ENCODE measurements at regions not wholly inside any gene's neighbourhood (a gene's known extent, or its start where the extent isn't known, plus 50 kb on each side); places are given as distances from the start of the nearest gene placed in this dataset.

GRCh38 chr5:156126716-156127115 lies 200.2 kb upstream of the SGCD start:
- ChIA-PET POLR2A (no interaction called here), CTCF (no interaction called here)
- Mint-ChIP-seq H3K27me3 (no peaks in the 10 kb centered on the region), H3K27ac (no peak overlapping the region), H3K9me3 (no peaks in the 10 kb centered on the region), H3K4me3 (no peak overlapping the region), H3K36me3 (ENCODE audit: low read depth) (no peaks in the 10 kb centered on the region), H3K4me1 (no peaks in the 10 kb centered on the region)
- no peak for DNase-seq

DNA sequence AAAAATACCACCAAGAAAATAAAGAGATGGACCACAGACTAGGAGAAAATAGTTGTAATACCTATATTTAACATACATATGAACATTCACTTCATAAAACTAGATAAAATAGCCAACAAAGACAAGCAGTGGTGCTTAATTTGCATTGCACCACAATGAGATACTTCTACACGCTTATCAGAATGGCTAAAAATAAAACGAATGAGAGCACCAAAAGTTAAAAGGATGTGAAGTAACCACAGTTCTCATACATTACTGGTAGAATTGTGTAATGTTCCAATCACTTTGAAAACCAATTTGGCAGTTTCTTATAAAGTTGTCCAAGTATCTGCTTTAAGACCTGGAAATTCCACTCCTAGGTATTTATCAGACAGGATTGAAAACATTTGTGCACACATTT lies 198.9 kb upstream of the SGCD start:
- POLR2A ChIA-PET: no interaction called here
- Mint-ChIP-seq H3K36me3 (ENCODE audit: low read depth) (no peaks in the 10 kb centered on the region), H3K4me3 (no peak overlapping the region), H3K9me3 (no peaks in the 10 kb centered on the region), H3K4me1 (no peaks in the 10 kb centered on the region), H3K27ac (no peak overlapping the region), H3K27me3 (no peaks in the 10 kb centered on the region)
- CTCF ChIA-PET: no interaction called here
- no peak for DNase-seq

DNA sequence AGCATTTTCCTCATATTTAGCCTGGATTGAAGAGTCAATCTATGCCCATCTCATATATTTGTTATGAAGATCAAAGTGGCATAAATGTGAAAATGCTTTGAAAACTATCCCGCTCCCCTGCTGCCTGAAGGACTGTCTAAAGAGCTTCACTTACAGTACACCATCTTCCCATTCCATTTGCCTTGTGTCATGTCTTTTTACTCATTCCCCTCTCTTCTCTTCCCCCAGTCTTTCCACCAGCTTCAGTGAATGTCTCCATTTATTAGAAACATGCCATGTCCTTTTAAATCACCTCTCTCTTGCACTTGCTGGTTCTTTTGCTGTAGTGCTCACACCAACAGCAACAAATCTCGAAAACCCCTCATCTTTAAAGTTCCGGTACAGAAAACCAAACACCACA lies 192.7 kb upstream of the SGCD start:
- H3K4me3 Mint-ChIP-seq: no peak overlapping the region
- H3K36me3 Mint-ChIP-seq (ENCODE audit: low read depth): no peaks in the 10 kb centered on the region
- DNase-seq: no peak
- POLR2A ChIA-PET: no interaction called here
- H3K9me3 Mint-ChIP-seq: no peaks in the 10 kb centered on the region
- H3K27ac Mint-ChIP-seq: no peak overlapping the region
- no peaks in the 10 kb centered on the region for H3K4me1 Mint-ChIP-seq
- CTCF ChIA-PET: no interaction called here
- no peaks in the 10 kb centered on the region for H3K27me3 Mint-ChIP-seq

DNA sequence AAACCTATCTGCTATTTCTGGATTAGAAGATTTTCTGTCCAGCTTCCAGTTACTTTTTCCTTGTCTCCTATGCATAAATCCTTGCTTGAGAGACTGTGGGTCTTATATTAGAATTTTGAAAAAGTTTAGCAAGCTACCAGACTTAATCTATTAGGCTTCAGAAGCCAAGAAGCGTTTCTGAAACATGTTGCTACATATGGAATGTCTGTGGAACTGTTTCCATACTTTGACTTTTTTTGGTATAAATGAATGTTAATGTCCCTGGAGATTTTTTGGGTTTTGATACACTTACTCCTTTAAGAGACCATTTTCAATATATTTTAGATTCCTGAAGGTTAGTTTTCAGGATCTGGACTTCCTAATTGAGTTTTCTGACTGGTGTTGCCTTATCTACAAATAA lies 191.4 kb upstream of the SGCD start:
- Mint-ChIP-seq H3K4me3 (no peak overlapping the region), H3K36me3 (ENCODE audit: low read depth) (no peaks in the 10 kb centered on the region), H3K27me3 (no peaks in the 10 kb centered on the region), H3K4me1 (no peaks in the 10 kb centered on the region), H3K9me3 (no peaks in the 10 kb centered on the region), H3K27ac (no peak overlapping the region)
- ChIA-PET POLR2A (no interaction called here), CTCF (no interaction called here)
- no peak for DNase-seq

DNA sequence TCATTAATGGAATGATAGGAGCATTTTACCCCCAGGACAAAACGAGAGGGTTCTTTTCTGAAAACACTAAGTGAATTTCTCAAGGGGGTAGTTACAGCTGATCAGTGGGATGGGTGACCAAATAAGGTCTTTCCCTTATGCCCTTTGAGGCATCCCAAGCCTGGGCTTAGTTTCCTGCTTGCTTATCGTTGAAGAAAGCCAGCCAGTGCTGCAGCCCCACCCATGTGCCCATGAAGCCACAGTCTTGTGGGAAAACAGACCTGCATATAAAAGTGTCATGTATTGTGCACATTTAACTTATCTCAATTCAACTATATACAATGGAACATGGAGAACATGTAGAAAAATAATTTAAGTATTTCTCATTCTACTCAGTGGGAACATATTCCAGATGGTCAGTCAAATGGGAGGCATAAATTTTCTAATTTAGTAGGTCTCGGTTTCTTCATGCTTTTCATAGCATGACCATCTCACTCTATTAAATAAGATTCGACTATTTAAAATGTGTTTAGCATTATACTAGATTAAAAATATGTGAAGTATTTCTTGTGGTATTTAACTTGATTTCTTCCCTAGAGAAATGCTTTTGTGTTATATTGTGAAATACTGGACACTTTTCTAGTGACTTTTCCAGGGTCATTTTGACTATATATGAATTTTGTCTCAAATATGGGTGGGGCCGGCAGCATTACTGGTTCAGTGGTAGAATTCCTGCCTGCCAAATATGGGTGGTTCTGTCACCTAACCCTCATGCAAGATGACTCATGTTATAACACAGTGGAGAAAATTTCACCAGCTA lies 189.7 kb upstream of the SGCD start:
- no peak overlapping the region for H3K4me3 Mint-ChIP-seq
- H3K9me3 Mint-ChIP-seq: no peaks in the 10 kb centered on the region
- no peaks in the 10 kb centered on the region for H3K4me1 Mint-ChIP-seq
- H3K27ac Mint-ChIP-seq: no peak overlapping the region
- H3K27me3 Mint-ChIP-seq: no peaks in the 10 kb centered on the region
- DNase-seq: no peak
- no peaks in the 10 kb centered on the region for H3K36me3 Mint-ChIP-seq (ENCODE audit: low read depth)
- CTCF ChIA-PET: no interaction called here
- POLR2A ChIA-PET: no interaction called here

- ChIA-PET POLR2A (no interaction called here), CTCF (no interaction called here)
- no peak overlapping the region for H3K4me3 Mint-ChIP-seq
- no peaks in the 10 kb centered on the region for H3K27me3 Mint-ChIP-seq
- no peak for DNase-seq
- H3K27ac Mint-ChIP-seq: no peak overlapping the region
- no peaks in the 10 kb centered on the region for H3K4me1 Mint-ChIP-seq
- H3K36me3 Mint-ChIP-seq (ENCODE audit: low read depth): no peaks in the 10 kb centered on the region
- no peaks in the 10 kb centered on the region for H3K9me3 Mint-ChIP-seq
These were observed 184.1 kb upstream of the SGCD start for GRCh38 chr5:156142867-156143266.

DNA sequence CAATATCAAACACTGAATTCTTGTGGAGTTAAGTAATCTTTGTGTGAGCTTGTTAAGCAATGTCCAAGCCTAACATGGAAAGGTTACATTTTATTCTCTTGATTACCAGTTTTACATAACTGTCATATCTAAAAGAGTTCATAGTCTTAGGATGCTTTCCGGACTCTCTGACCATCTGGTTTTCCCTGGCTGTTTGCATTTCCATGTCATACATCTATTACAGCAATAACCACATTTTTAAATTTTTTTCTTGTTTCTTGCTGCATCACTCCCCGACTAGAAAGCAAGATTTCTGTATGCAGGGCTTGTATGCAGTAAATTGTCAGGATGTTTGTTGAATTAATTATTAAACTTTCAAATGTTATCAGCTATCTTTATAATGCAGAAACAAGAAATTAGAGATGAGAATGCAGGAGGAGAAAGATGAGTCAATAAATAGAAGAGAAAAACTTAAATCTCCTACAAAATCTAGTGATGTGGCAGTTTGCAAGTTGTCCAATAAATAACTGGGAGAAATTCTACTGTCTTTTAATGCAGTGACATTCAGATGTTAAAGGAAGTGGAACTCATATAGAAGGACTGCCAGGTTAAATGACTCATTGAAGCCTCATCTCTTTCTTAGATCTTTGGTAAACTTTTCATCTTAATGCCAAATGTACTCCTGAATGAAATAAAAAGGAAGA lies 179.6 kb upstream of the SGCD start:
- Mint-ChIP-seq H3K4me3 (no peak overlapping the region), H3K27me3 (no peaks in the 10 kb centered on the region), H3K4me1 (no peaks in the 10 kb centered on the region), H3K36me3 (ENCODE audit: low read depth) (no peaks in the 10 kb centered on the region), H3K27ac (no peak overlapping the region), H3K9me3 (no peaks in the 10 kb centered on the region)
- POLR2A ChIA-PET: no interaction called here
- no peak for DNase-seq
- CTCF ChIA-PET: no interaction called here

GRCh38 chr5:156147944-156148285 lies 179.0 kb upstream of the SGCD start:
- ChIA-PET CTCF (no interaction called here), POLR2A (no interaction called here)
- no peaks in the 10 kb centered on the region for H3K27me3 Mint-ChIP-seq
- no peaks in the 10 kb centered on the region for H3K9me3 Mint-ChIP-seq
- no peak overlapping the region for H3K27ac Mint-ChIP-seq
- no peak overlapping the region for H3K4me3 Mint-ChIP-seq
- DNase-seq: no peak
- no peaks in the 10 kb centered on the region for H3K36me3 Mint-ChIP-seq (ENCODE audit: low read depth)
- no peaks in the 10 kb centered on the region for H3K4me1 Mint-ChIP-seq

- no peak for DNase-seq
- CTCF ChIA-PET: no interaction called here
- Mint-ChIP-seq H3K4me3 (no peak overlapping the region), H3K27me3 (no peaks in the 10 kb centered on the region), H3K27ac (no peak overlapping the region), H3K36me3 (ENCODE audit: low read depth) (no peaks in the 10 kb centered on the region), H3K9me3 (no peaks in the 10 kb centered on the region), H3K4me1 (no peaks in the 10 kb centered on the region)
- POLR2A ChIA-PET: no interaction called here
These were observed 178.7 kb upstream of the SGCD start for GRCh38 chr5:156148301-156148700.

GRCh38 chr5:156149213-156149612 lies 177.8 kb upstream of the SGCD start:
- Mint-ChIP-seq H3K36me3 (ENCODE audit: low read depth) (no peaks in the 10 kb centered on the region), H3K27me3 (no peaks in the 10 kb centered on the region), H3K27ac (no peak overlapping the region), H3K9me3 (no peaks in the 10 kb centered on the region), H3K4me3 (no peak overlapping the region), H3K4me1 (no peaks in the 10 kb centered on the region)
- ChIA-PET CTCF (no interaction called here), POLR2A (no interaction called here)
- DNase-seq: no peak

GRCh38 chr5:156153602-156154001 lies 173.4 kb upstream of the SGCD start:
- Mint-ChIP-seq H3K4me1 (no peaks in the 10 kb centered on the region), H3K27me3 (no peaks in the 10 kb centered on the region), H3K36me3 (ENCODE audit: low read depth) (no peaks in the 10 kb centered on the region), H3K27ac (no peak overlapping the region), H3K4me3 (no peak overlapping the region), H3K9me3 (no peaks in the 10 kb centered on the region)
- ChIA-PET CTCF (no interaction called here), POLR2A (no interaction called here)
- DNase-seq: no peak

- H3K27me3 Mint-ChIP-seq: no peaks in the 10 kb centered on the region
- no peaks in the 10 kb centered on the region for H3K36me3 Mint-ChIP-seq (ENCODE audit: low read depth)
- H3K4me3 Mint-ChIP-seq: no peak overlapping the region
- H3K9me3 Mint-ChIP-seq: no peaks in the 10 kb centered on the region
- ChIA-PET CTCF (no interaction called here), POLR2A (no interaction called here)
- no peak for DNase-seq
- no peaks in the 10 kb centered on the region for H3K4me1 Mint-ChIP-seq
- H3K27ac Mint-ChIP-seq: no peak overlapping the region
These were observed 172.2 kb upstream of the SGCD start for GRCh38 chr5:156154757-156155156.

GRCh38 chr5:156155598-156155997 lies 171.4 kb upstream of the SGCD start:
- Mint-ChIP-seq H3K27ac (no peak overlapping the region), H3K4me3 (no peak overlapping the region), H3K9me3 (no peaks in the 10 kb centered on the region), H3K4me1 (no peaks in the 10 kb centered on the region), H3K27me3 (no peaks in the 10 kb centered on the region), H3K36me3 (ENCODE audit: low read depth) (no peaks in the 10 kb centered on the region)
- POLR2A ChIA-PET: no interaction called here
- DNase-seq: no peak
- CTCF ChIA-PET: interaction anchor here (0.8 kb wide), 1 partner anchor 40 kb away, joined by 3 read pairs; no protein-coding TSS in a partner anchor

DNA sequence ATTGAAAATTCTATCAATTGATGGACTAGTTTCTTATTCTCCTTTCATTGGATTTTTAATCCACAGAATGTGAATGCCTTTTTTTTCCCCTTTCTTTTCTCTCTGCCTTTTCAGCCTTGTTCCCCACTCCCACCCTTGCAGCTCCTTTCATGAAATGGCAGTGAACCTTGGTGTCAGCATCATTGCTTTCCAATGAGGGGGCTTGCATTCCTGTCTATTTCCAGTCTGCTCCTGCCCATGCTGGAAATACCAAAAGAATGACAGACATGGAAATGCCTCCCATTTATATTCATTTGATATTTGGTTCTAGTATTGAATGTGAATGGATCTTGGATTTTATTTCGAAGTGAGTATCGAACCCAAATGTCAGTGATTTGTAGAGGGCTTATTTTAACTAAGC lies 162.7 kb upstream of the SGCD start:
- Mint-ChIP-seq H3K27me3 (no peaks in the 10 kb centered on the region), H3K4me3 (no peak overlapping the region), H3K27ac (no peak overlapping the region), H3K9me3 (no peaks in the 10 kb centered on the region), H3K36me3 (ENCODE audit: low read depth) (no peaks in the 10 kb centered on the region), H3K4me1 (no peaks in the 10 kb centered on the region)
- CTCF ChIA-PET: no interaction called here
- POLR2A ChIA-PET: no interaction called here
- DNase-seq: no peak
